GM10266 (cell line): ENCODE measurements at regions not wholly inside any gene's neighbourhood (a gene's known extent, or its start where the extent isn't known, plus 50 kb on each side); places are given as distances from the start of the nearest gene placed in this dataset.

Experiments
- DNase-seq: peaks from one replicate; pipeline ENCODE4 v3.0.0; 2012; ENCODE audit errors: extremely low spot score
- CTCF ChIP-seq: IDR thresholded peaks from 2 replicates; pipeline ENCODE4 v1.5.1; 2012; ENCODE audit warnings: mild to moderate bottlenecking, low read depth; ENCODE audit not compliant: control insufficient read depth, insufficient read depth; ENCODE audit errors: missing control alignments

GRCh38 chr6:26179675-26180074 lies 92.4 kb downstream of the HFE start:
- TF ChIP-seq CTCF: no peak
- DNase-seq: no peak

DNA sequence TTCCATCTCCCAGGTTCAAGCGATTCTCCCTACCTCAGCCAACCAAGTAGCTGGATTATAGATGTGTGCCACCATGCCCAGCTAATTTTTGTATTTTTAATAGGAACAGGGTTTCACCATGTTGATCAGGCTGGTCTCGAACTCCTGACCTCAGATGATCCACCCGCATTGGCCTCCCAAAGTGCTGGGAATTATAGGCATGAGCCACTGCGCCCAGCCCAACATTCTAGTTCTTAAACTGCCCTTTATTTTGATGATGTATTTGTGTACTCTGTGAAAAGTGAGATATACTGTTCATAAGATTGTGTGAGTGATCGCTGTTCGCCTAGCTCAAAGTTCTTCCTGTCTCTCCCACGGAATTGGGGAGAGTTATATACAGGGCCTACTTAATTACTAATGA lies 93.1 kb downstream of the HFE start:
- DNase-seq: no peak

GRCh38 chr6:26183237-26183580 lies 96.0 kb downstream of the HFE start:
- no peak for TF ChIP-seq CTCF
- no peak for DNase-seq

More for the DNA sequence above, 93.1 kb downstream of the HFE start:
- TF ChIP-seq CTCF: no peak

GRCh38 chr6:26183581-26184366 lies 96.5 kb downstream of the HFE start:
- peak; percentile 39 for DNase-seq
- TF ChIP-seq CTCF: no peak

DNA sequence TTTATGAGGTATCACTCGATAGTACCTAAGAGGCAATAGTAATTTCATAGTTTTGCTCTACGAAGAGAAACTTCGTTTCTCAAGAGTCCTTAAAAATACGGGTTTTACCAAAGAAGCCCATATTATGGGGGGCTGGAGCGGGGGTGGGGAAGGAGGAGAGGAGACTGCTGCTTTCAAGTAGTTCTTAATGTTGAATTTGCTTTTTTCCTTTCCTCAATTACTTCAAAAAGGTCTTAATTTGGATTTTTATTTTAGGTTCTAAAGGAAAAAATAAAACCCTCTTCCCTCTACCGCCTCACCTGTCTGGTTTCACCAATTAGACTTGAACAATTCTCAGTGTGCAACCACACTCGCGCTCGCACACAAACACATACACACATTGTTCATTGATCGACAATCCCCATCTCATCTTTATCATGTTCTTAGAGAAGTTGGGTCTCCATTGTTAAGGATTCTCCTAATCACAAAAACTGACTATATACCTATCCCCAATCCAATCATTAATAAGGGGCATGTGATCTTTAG lies 97.2 kb downstream of the HFE start:
- no peak for TF ChIP-seq CTCF

GRCh38 chr6:26185004-26185403 lies 97.8 kb downstream of the HFE start:
- DNase-seq: no peak
- TF ChIP-seq CTCF: no peak

More for the DNA sequence above, 97.2 kb downstream of the HFE start:
- no peak for DNase-seq

- no peak for TF ChIP-seq CTCF
- no peak for DNase-seq
Measured at GRCh38 chr6:26185802-26186201, 98.6 kb downstream of the HFE start.
